CD4-positive, alpha-beta T cell treated with Interferon alpha-2 for 1 hour (primary cell): ENCODE measurements at regions not wholly inside any gene's neighbourhood (a gene's known extent, or its start where the extent isn't known, plus 50 kb on each side); places are given as distances from the start of the nearest gene placed in this dataset.
"Not testable (repeated sequence)": the region's sequence is repeated elsewhere in the genome, so short reads cannot be mapped to it uniquely, and the experiment has no call there.

Experiments used
- DNase-seq, 2 donors: peaks; one replicate each; pipeline ENCODE4 v3.0.0-alpha.2; 2020 to 2022

DNA sequence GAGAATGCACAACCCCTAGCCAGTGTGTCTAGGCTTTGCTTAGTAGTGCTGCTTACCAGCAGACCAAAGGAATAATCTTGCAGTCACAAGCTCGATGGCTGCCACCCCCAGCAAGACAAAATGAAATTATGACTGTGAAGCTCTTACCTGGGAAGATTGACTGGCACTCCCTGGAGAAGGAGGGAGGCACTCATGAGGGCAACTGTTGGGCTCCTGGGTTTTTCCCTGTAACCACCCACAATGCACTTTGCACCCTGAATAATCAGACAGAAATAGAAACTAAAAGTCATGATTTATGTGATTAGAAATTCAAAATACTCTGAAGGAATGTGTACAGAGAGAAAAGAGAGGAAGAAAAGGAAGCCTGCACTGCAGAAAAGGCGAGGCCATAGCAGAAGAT lies 144.3 kb upstream of the DGKB start:
- no peak for DNase-seq

DNA sequence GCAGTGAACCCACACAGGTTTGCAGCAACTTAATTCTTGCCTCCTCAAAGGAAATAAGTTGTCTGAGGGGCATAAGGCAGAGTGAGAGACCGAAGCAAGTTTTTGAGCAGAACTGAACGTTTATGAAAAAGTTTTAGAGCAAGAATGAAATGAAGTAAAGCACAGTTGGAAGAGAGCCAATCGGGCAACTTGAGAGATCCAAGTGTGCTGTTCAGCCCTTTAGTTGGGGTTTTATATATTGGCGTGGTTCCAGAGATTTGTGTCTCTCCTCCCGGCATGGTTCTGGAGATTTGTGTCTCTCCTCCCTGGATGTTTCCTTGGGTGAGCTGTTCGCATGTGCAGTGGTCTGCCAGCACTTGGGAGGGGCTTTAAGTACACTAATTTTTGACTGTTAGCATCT lies 141.4 kb upstream of the DGKB start:
- no peak for DNase-seq

DNA sequence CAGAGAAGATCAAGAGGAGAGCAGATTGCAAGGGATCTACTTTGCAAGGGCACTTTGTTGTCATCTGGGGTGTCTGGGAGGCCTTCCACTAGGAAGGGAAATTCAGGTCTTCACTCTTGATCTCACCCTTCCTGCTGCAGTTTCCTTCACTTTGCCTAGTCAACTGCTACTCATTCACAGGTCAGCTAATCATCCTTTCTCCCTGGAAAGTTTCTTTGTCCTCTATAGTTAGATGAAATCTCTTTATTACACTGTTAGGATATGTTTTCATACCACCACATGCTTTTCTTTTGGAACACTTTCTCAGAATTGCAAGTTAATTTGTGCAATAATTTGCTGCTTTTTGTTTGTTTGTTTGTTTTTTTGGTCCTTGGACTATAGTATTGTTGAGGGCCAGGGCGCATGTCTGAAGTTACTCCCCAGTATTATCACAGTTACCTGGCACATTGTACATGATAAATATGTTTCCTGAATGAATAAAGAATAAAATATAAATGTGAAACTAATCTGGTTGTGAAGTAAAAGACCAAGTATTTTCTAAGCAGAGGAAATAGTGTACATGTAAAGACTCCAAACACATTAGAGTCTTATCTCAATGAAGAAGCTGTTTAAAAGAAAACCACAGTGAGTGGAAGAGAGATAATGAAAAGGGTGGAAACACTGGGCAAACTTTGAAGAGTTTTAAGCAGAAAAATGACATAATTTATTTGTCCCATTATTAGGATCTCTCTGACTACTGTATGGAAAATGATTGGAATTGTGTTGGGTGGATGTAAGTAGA lies 139.9 kb upstream of the DGKB start:
- no peak for DNase-seq

DNA sequence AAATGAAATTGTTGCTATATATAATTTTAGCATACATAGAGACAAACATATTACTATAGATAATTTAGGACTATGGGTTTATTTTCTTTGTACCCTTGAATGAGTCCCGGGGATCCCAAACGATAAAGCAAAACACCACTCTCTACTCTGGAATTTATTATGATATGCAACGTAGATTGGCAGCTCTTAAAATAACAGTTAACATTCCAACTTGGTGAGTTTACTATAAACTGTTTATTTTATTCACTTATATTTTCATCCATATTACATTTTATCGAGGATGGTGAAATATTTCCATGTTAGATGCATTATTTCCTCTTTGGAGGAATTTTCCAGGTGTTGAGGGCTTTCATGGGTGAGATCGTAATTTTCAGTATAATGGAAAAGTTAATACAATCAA lies 138.7 kb upstream of the DGKB start:
- DNase-seq, result no peak

DNA sequence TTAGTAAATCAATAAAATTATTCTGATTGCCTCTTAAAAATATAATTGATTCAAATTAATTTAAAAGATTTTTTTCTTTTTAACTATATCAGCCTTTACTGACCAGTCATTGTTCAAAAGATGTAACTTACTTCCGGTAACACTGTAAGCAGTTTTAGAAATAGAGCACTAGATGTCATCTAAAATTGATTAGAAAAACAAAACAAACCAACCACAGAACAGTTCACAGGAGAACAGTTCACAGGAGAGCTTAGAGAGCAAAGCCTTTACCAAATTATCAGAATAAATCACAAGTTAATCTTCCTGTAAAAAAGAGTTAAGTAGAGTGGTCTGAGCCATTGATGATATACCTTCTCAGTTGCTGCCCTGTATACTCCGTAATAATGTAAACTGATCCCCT lies 133.3 kb upstream of the DGKB start:
- DNase-seq, result no peak

DNA sequence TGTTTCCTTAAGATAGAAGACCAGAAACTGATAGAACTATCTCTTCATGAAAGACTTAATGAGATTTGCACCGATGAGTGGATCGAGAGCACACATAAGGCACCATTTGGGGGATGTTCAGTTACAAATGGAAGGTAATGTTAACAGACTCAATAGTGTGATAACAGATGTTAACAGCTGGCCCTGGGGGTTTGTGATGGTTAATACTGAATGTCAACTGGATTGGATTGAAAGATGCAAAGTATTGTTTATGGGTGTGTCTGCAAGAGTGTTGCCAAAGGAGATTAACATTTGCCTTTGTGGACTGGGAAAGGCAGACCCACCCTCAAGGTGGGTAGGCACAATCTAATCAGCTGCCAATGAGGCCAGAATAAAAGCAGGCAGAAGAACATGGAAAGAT lies 130.5 kb upstream of the DGKB start:
- no peak for DNase-seq

DNA sequence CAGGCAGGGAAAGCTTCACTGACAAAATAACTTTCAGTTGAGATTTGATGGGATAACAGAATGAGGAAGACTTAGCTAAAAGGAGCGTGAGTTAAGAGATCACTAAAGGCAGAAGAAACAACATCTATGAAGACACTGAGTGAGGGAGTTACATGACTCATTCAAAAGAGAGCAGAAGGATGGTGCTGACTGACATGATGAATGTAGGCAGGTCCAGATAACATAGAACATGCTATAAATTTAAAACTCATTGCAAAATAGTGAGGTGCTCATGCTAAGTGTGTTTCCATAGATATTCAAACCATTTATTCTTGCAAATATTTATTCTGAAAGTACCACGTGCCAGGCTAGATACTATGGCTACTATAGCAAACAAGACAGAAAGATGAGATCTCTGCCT lies 116.4 kb upstream of the DGKB start:
- DNase-seq, result no peak

DNA sequence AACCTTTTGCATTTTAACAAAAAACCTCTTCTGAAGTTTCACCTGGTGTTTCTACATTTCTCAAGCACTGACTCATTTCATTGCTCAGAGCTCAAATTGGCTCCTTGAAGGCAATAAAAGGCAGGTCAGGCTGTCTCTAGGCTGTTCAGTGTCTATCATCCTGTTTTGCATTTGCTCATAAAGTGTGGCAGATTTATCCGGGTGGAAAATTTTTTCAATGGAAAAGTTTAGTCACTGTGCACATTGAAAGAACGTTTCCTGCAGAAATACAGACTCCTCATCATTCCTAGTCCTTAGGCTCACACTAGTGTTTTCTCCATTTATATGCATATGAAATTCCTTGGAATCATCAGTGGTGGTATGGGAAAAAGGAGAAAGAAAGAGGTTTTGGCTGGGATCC lies 114.2 kb upstream of the DGKB start:
- no peak for DNase-seq

DNA sequence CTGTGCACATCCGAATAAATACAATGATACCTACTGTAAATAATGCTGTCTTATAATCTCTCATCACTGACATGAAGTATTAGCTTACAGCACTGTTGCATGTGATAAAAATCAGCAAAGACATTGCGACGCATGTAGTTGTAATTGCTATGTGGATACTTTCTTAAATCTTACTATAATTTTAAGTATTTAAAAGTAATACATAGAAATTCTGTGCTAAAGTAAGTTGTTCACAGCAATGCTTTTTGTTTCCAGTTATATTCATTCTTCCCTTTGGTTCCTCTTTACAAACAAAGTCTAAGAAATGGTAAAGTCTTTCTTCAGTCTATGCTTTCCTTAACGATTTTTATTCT lies 113.7 kb upstream of the DGKB start:
- no peak for DNase-seq

DNA sequence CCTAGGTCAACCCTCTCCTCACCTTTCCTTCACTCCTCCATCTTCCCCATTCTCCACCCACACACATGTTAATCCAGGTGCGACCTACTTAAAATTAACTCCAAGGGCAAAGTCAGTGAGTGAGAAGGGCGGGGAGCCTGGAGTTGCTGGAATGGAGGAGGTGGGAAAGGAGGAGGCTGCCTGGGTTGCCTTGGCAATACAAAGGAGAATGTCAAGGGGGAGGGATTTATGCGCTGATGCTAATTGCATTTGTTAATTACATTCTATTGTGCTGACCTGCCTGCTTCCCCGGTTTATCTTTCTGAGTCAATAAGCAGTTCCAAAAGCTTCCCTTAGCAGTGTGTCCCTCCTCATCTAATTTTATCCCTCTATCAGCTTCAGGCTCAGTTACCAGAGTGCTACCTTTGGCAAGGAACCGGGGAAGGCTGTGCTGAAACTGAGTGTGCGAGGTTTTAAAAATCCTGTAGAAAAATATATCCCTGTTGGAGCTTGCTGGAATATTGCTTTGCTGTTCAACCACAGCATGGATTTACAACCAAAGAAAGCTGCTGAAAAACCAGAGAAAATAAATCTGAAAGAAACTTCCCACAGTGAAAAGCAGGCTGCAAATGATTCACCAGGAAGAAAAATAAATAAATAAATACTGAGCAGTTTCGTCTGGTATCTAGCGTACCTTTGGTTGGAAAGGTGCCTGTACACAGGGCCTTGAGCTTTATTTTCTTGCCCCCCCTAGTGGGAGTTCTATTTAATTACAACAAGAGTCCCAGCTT lies 113.2 kb upstream of the DGKB start:
- DNase-seq, result peak in 1 of 2 donors; percentile 30

DNA sequence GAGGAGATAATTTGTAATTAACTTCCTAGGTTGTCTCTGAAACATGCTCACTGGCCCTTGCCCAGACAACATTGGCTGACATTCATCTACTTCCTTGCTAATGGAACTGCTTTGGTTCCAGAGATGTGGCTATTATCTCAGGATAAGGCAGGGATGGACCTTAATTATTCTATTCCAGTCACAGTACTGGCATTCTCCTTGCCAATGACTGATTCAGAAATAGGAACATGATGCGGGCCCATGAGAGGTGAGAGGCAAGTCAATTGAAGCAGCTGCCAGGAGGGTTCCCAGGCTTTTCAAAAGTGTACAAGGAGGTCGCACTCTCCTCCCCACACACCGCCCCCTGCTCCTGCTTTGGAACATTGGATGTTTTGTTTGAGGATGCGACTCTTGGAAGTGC lies 109.6 kb upstream of the DGKB start:
- no peak for DNase-seq

DNA sequence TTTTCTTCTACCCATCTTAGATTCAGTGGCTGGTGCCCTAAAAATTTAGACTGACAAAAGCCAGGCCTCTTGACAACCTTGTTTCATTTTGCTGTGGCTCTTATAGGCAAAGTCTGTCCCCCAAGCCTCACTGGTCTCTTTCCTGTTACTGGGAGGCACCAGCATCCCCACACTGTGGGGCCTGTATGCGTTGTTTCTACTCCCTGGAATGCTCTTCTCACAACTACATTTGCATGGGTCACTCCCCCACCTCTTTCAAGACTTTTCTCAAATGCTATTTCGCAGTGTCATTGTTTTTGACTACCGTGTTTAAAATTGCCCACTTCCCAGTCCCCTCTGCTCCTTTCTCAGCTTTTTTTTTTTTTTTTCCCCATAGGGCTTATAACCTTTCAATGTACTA lies 108.7 kb upstream of the DGKB start:
- DNase-seq, result no peak

DNA sequence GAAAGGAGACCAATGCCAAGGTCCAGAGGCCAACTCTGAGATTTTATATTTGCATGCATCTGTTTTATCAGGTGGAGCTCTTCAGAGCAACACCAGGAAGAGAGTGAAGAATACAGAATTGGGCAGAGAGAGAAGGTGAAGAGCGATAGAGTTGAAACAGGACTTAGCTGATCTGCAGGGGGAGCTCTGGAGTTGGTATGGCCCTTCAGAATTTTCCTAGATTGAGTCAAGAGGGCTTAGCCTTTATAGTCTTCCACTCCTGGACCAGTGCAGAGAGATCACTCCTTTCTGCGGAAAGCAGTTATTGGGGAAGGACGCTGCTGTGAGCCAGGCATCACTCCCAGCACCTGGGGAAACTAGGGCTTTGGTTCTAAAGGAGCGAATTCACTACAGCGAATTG lies 105.0 kb upstream of the DGKB start:
- no peak for DNase-seq

DNA sequence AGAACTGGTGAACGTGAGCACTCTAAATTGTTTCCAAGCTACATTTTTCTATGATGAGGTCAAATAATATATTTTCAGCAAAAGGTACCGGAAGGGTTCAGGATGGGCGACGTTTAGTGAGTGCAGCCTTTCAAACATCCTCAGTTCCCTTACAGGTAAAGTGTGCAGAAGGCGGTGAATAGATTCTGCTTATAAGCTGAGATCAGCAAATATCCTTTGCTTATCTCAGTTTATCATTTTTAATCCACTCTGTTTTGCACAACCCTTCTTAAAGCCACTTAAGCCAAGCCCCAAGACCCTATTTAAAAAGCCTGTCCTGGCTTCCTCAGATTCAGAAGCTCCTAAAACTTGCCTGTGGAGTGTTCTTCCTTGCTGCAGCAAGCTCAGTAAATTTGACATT lies 103.1 kb upstream of the DGKB start:
- no peak for DNase-seq

DNA sequence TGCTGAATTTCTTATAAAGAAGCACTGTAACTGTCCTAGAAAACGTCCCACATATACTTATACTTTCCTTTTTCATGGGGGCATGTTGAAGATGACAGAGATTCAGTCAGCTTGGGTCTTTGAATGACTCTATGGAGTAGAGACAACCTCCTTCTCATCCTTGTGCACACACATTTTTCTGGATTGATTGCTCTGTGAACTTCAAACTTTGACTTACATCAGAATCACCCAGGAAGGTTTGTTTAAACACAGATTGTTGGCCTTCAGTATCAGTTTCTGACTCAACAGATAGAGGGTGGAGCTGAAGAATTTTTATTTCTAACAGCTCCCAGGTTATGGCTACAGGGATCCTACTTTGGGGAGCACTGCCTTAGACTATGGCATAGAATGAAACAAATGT lies 97.6 kb upstream of the DGKB start:
- no peak for DNase-seq

DNA sequence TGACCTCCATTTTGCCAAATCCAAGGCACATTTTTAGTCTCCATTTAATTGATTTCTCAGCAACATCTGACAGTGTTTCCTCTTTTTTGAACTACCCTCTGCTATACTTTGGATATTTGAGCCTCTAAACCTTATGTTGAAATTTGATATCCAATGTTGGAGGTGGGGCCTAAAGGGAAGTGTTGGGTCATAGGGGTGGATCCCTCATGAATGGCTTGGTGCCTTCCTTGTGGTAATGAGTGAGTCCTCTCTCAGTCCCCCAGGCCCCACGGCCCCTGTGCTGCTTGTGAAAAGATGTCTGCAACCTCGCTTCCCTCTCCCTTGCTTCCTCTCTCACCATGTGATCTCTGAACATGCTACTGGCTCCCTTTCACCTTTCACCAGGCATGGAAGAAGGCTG lies 96.8 kb upstream of the DGKB start:
- DNase-seq, result no peak

DNA sequence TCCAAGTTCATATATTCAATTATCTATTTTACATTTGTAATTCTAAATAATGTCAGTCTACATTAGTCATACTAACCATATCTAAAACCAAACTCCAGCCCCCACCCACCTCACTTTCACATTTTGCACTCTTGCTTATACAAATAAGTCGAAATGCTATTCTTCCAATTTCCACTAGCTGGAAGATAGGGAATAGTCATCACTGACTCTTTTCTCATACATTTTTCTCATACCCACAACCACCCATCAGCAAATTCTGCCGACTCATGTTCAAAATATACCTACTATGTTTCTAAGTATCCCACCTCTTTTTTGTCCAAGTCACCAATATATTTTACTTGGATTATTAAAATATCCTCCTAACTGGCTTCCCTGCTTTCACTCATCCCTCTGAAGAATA lies 93.2 kb upstream of the DGKB start:
- DNase-seq, result no peak

DNA sequence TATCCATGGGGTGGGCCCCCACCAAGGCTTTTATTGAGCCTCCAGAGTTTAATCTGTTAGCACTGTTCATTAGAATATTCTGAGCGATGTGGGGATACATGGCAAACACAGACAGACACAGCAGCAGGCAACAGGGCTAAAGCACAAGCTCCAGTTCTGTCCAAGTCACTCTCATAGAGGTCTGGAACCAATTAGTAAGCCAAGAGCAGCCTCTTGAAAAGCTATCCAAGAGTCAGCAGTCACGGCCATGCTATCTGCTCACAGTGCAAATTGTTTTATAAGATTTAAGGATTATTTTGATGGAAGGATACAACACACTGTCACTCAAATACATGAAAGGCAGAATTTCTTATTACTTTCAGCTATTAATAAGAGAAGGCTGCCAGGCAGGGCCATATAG lies 86.4 kb upstream of the DGKB start:
- no peak for DNase-seq

DNA sequence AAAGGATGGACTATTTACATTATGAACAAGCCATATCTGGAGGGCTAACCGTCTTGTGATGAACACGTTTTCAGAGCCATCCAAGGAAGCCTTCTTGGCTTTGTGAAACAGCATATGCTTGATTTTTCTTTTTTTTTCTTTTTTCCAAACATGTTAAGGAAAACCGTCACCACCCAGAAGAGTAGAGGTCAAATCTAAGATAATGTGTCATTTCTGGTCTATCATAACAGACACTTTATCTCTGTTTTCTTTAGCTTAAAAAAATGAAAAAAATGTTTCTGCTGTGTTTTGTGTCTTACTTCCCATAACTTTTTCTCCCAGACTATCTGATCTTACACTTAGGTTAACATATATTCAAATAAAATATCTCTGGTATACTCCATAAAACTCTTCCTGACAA lies 76.1 kb upstream of the DGKB start:
- DNase-seq, result no peak

DNA sequence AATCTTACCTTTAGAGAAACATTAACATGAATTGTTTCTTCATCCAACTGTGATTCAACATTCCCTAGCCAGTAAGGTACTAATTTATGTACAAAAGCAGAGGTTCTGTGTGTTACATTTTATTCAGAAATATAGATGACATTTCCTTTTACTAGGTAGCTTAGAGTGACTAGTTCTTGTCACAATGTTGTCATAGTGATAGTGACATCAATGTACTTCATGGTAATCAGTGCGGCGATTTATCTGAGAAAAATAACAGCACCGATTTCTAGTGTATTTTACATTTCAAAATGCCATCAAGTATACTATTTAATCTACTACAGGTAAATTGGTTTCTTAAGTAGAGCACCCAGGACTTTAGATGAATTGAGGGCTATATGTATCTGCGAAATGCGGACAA lies 72.1 kb upstream of the DGKB start:
- no peak for DNase-seq

DNA sequence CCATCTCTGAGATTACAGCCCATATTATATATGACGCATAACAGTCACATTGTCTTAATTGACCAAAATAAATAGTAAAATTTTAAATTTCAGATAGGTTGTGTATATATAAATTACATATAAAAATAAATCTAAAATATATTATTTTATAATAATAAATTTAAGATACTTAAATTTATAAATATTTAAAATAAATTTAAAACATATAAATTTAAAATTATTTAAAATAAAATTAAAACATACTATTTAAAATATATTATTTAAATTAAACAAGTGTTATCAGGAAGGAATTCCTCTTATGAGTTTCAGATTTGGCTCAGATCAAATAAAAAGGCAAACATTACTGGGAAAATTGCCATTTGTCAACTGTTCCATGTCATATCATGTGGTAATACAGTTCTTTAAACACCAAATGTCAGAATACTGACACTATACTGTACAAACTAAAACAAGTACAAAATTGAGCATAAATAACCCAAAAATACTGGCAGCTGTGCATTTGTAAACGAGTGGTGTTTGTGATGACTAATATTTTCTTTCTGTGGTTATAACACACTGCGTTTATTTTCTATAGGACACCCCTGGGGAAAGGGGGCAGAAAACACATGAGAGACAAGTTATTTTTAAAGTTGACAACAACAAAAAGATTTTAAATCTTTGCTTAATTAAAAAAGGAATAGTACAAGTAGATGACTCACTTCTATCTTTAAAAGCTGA lies 71.3 kb upstream of the DGKB start:
- DNase-seq, result no peak

DNA sequence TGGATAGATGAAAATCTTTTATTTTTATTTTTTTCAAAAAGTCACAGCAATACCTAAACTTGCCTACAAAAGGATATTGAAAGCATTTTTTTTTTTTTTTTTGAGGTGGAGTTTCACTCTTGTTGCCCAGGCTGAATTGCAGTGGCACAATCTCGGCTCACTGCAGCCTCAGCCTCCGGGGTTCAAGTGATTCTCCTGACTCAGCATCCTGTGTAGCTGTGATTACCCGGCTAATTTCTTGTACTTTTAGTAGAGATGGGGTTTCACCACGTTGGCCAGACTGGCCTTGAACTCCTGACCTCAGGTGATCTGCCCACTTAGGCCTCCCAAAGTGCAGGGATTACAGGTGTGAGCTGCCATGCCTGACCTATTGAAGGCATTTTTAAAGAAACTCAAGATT lies 69.1 kb upstream of the DGKB start:
- not testable (repeated sequence) for DNase-seq

DNA sequence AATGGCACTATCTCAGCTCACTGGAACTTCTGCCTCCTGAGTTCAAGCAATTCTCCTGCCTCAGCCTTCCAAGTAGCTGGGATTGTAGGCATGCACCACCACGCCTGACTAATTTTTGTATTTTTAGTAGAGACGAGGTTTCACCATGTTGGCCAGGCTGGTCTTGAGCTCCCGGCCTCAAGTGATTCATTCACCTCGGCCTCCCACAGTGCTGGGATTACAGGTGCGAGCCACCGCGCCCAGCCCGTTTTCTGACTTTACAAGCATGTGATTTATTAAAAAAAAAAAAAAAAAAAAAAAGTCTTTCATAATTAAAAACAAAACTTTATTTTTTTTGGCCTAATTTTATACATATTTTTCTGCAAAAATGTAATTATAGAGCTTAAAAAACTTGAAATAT lies 64.8 kb upstream of the DGKB start:
- not testable (repeated sequence) for DNase-seq

DNA sequence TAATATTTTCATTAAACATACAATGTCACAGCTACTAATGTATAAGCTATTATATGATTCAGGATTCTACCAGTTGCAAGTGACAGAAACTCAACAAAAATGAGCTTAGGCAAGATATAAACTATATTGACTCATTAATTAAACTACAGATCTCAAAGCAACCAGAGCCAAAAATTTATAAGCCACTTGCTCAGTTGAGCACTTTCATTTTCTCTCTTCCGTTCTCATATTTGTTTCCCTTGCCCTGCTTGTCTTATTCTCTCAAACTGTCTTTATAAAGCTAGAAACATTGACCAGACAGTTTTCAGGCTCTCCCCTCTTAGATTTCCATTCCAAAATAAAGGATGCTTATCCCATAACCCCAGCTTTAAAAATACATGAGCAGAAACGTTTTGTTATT lies 60.2 kb upstream of the DGKB start:
- no peak for DNase-seq
